ENCODE measurements at regions not wholly inside any gene's neighbourhood (a gene's known extent, or its start where the extent isn't known, plus 50 kb on each side); places are given as distances from the start of the nearest gene placed in this dataset.

GRCh38 chr2:105473011-105473410 is 74.2 kb upstream of the FHL2 start:
- TF ChIP-seq CTCF (conservative IDR thresholded peaks at IDR 0.05; ENCODE audit: low read depth, low read length): no peak
- no peak for TF ChIP-seq EZH2 (IDR thresholded peaks at IDR 0.05; ENCODE audit: borderline replicate concordance, low read depth, low read length, poor library complexity, severe bottlenecking)
